SK-N-MC (cell line): ENCODE measurements at regions not wholly inside any gene's neighbourhood (a gene's known extent, or its start where the extent isn't known, plus 50 kb on each side); places are given as distances from the start of the nearest gene placed in this dataset.

ENCODE experiments used
- EZH2 ChIP-seq: fragments of 200-600 bp; sonication (generic); IDR thresholded peaks from one replicate; pipeline ENCODE4 v1.6.1; 2017; ENCODE audit warnings: antibody characterized with exemption
- POLR2AphosphoS5 ChIP-seq: IDR thresholded peaks from 2 replicates; pipeline ENCODE4 v1.6.1; 2012; ENCODE audit warnings: mild to moderate bottlenecking, low read depth, low read length, borderline replicate concordance

DNA sequence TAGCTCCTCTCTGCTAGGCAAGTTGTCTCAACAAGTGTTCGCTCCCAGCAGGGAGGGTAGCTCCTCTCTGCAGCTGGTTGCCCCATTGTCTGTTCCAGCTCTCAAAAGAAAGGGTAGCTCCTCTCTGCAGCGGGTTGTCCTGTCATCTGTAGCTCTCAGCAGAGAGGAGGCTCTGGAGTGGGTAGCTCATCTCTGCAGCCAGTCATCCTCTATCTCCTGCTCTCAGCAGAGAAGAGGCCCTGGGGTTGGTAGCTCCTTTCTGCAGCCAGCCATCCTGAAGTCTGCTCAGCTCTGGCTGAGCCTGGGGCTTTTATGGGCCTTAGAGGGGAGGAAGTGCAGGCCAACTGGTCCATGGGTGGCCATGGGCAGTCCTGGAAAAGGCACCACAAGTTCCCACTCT lies 342.7 kb downstream of the PTTG2 start:
- no peak for TF ChIP-seq EZH2
- no peak for TF ChIP-seq POLR2AphosphoS5
